ENCODE measurements at regions not wholly inside any gene's neighbourhood (a gene's known extent, or its start where the extent isn't known, plus 50 kb on each side); places are given as distances from the start of the nearest gene placed in this dataset.

DNA sequence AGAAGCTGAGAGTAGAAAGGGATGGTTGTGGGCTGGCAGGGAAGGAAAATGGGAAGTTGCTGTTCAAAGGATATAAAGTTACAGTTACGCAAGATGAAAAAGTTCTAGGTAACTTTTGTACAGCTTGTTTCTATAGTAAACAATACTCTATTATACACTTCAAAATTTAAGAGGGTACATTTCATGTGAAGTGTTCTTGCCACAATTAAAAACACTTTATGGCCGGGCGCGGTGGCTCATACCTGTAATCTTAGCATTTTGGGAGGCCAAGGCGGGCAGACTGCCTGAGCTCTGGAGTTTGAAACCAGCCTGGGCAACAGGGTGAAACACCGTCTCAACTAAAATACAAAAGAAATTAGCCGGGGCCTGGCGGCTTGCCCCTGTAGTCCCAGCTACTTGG lies 623.6 kb downstream of the STIM2 start:
- no peak for TF ChIP-seq GABPA (IDR thresholded peaks at IDR 0.05; ENCODE audit: low read depth)
- TF ChIP-seq, protein P1, sequence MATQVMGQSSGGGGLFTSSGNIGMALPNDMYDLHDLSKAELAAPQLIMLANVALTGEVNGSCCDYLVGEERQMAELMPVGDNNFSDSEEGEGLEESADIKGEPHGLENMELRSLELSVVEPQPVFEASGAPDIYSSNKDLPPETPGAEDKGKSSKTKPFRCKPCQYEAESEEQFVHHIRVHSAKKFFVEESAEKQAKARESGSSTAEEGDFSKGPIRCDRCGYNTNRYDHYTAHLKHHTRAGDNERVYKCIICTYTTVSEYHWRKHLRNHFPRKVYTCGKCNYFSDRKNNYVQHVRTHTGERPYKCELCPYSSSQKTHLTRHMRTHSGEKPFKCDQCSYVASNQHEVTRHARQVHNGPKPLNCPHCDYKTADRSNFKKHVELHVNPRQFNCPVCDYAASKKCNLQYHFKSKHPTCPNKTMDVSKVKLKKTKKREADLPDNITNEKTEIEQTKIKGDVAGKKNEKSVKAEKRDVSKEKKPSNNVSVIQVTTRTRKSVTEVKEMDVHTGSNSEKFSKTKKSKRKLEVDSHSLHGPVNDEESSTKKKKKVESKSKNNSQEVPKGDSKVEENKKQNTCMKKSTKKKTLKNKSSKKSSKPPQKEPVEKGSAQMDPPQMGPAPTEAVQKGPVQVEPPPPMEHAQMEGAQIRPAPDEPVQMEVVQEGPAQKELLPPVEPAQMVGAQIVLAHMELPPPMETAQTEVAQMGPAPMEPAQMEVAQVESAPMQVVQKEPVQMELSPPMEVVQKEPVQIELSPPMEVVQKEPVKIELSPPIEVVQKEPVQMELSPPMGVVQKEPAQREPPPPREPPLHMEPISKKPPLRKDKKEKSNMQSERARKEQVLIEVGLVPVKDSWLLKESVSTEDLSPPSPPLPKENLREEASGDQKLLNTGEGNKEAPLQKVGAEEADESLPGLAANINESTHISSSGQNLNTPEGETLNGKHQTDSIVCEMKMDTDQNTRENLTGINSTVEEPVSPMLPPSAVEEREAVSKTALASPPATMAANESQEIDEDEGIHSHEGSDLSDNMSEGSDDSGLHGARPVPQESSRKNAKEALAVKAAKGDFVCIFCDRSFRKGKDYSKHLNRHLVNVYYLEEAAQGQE (IDR thresholded peaks at IDR 0.05; ENCODE audit: insufficient replicate concordance, low read depth): no peak
- DNase-seq (ENCODE audit: low read depth in 1 of 2, low spot score in 1 of 2): no peak
- no peak overlapping the region for H3K27ac ChIP-seq (replicated peaks)
- no peak overlapping the region for H3K4me3 ChIP-seq (replicated peaks; ENCODE audit: insufficient read depth, low read length)
- H3K27me3 ChIP-seq (ENCODE audit: insufficient read depth, poor library complexity, severe bottlenecking): no peaks in the 10 kb centered on the region

DNA sequence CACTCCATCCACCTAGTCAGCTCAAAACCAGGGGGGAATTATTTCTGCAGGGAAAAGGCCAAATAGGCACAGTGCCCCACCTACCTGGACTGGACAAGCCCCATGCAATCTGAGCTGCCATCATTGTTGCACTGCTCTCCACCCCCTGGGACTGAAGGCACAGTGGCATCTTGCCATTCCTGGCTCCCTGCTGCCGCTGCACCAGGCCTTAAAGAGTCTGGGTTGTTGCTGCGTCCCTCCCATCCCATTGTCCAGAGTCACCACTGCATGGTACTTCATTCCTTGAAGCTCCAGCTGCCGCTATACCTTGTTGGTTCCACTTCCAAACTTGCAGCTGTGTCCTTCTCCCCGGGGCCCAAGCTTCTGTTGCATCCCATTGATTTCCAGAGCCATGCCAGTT lies 629.7 kb downstream of the STIM2 start:
- no peak overlapping the region for H3K27ac ChIP-seq (replicated peaks)
- TF ChIP-seq GABPA (IDR thresholded peaks at IDR 0.05; ENCODE audit: low read depth) (no peak), SPI1 (IDR thresholded peaks at IDR 0.05; ENCODE audit: borderline replicate concordance, low read depth) (no peak)
- TF ChIP-seq, protein P1 (IDR thresholded peaks at IDR 0.05; ENCODE audit: insufficient replicate concordance, low read depth): no peak
- H3K4me3 ChIP-seq (replicated peaks; ENCODE audit: insufficient read depth, low read length): no peak overlapping the region
- H3K27me3 ChIP-seq (ENCODE audit: insufficient read depth, poor library complexity, severe bottlenecking): no peaks in the 10 kb centered on the region
- DNase-seq (ENCODE audit: low read depth in 1 of 2, low spot score in 1 of 2): no peak

DNA sequence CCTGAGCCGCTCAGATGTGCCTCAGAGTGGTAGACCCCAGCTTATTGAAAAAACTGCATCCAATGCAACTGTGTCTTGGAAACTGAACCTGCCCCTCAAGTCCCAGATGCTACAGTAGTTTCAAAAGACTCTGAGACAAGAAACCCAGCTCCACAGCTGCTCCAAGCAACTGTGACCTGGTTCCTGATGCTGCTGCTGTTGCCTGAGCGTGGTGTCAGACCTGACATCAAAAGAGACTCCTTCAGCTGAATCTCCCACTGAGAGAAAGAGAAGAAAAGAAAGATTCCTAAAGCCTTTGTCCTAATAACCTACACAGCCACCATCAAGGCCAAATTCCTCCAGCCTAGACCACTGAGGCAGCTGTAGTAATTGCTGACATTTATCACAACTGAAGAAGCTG lies 630.1 kb downstream of the STIM2 start:
- Histone ChIP-seq H3K27ac (replicated peaks) (no peak overlapping the region), H3K27me3 (ENCODE audit: insufficient read depth, poor library complexity, severe bottlenecking) (no peaks in the 10 kb centered on the region), H3K4me3 (replicated peaks; ENCODE audit: insufficient read depth, low read length) (no peak overlapping the region)
- no peak for DNase-seq (ENCODE audit: low read depth in 1 of 2, low spot score in 1 of 2)
- TF ChIP-seq, protein P1 (IDR thresholded peaks at IDR 0.05; ENCODE audit: insufficient replicate concordance, low read depth): no peak
- TF ChIP-seq SPI1 (IDR thresholded peaks at IDR 0.05; ENCODE audit: borderline replicate concordance, low read depth) (no peak), GABPA (IDR thresholded peaks at IDR 0.05; ENCODE audit: low read depth) (no peak), POLR2AphosphoS5 (IDR thresholded peaks at IDR 0.05; ENCODE audit: low read depth) (no peak)
- TF ChIP-seq, protein P2, sequence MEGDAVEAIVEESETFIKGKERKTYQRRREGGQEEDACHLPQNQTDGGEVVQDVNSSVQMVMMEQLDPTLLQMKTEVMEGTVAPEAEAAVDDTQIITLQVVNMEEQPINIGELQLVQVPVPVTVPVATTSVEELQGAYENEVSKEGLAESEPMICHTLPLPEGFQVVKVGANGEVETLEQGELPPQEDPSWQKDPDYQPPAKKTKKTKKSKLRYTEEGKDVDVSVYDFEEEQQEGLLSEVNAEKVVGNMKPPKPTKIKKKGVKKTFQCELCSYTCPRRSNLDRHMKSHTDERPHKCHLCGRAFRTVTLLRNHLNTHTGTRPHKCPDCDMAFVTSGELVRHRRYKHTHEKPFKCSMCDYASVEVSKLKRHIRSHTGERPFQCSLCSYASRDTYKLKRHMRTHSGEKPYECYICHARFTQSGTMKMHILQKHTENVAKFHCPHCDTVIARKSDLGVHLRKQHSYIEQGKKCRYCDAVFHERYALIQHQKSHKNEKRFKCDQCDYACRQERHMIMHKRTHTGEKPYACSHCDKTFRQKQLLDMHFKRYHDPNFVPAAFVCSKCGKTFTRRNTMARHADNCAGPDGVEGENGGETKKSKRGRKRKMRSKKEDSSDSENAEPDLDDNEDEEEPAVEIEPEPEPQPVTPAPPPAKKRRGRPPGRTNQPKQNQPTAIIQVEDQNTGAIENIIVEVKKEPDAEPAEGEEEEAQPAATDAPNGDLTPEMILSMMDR (IDR thresholded peaks at IDR 0.05; ENCODE audit: insufficient read depth, low read length): no peak

DNA sequence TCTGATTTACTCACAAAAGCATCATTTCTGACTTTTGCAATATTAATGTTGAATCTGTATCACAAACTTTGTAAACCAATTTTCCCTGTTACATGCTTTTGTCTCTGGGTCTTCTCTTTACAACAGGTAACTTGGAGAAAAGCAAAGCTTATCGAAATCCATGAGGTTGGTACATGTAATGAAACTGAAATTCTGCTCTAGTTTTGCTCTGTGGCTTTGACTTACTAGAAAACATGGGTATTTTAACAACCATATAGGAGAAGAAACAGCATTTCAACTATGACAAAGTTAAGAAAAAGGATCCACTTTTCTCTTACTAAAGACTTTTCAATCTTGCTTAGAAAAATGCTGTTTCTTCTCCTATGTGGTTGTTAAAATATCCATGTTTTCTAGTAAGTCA lies 645.8 kb downstream of the STIM2 start:
- no peak overlapping the region for H3K4me3 ChIP-seq (replicated peaks; ENCODE audit: insufficient read depth, low read length)
- DNase-seq (ENCODE audit: low read depth in 1 of 2, low spot score in 1 of 2): no peak
- no peaks in the 10 kb centered on the region for H3K27me3 ChIP-seq (ENCODE audit: insufficient read depth, poor library complexity, severe bottlenecking)
- TF ChIP-seq SPI1 (IDR thresholded peaks at IDR 0.05; ENCODE audit: borderline replicate concordance, low read depth) (no peak), POLR2AphosphoS5 (IDR thresholded peaks at IDR 0.05; ENCODE audit: low read depth) (no peak), GABPA (IDR thresholded peaks at IDR 0.05; ENCODE audit: low read depth) (no peak)
- TF ChIP-seq, protein P2 (IDR thresholded peaks at IDR 0.05; ENCODE audit: insufficient read depth, low read length): no peak
- TF ChIP-seq, protein P1 (IDR thresholded peaks at IDR 0.05; ENCODE audit: insufficient replicate concordance, low read depth): no peak
- no peak overlapping the region for H3K27ac ChIP-seq (replicated peaks)

Data from HL-60 (cell line).